GM23338 (cell line): ENCODE measurements at regions not wholly inside any gene's neighbourhood (a gene's known extent, or its start where the extent isn't known, plus 50 kb on each side); places are given as distances from the start of the nearest gene placed in this dataset.

ENCODE experiments used
- CREB1 ChIP-seq: fragments of 250-450 bp; sonication (Bioruptor Pico); IDR thresholded peaks from 2 replicates; pipeline ENCODE4 v1.5.0; 2020; ENCODE audit warnings: low read depth, mild to moderate bottlenecking, moderate library complexity
- EZH2 ChIP-seq: fragments of 200-600 bp; sonication (generic); IDR thresholded peaks from one replicate; pipeline ENCODE4 v1.8.0; 2017; ENCODE audit warnings: antibody characterized with exemption, mild to moderate bottlenecking, low read depth; ENCODE audit not compliant: unreplicated experiment
- EZH2phosphoT487 ChIP-seq: fragments of 200-600 bp; sonication (generic); IDR thresholded peaks from one replicate; pipeline ENCODE4 v1.8.1; 2018; ENCODE audit warnings: antibody characterized with exemption; ENCODE audit not compliant: unreplicated experiment
- JUNB ChIP-seq: IDR thresholded peaks from one replicate; pipeline ENCODE4 v1.6.1; 2016; ENCODE audit warnings: antibody characterized with exemption; ENCODE audit not compliant: unreplicated experiment
- NANOG ChIP-seq: IDR thresholded peaks from 2 replicates; pipeline ENCODE4 v1.6.1; 2016; ENCODE audit warnings: antibody characterized with exemption, borderline replicate concordance
- POLR2AphosphoS5 ChIP-seq: IDR thresholded peaks from 2 replicates; pipeline ENCODE4 v1.6.1; 2016; ENCODE audit warnings: antibody characterized with exemption, low read depth
- ZNF114 ChIP-seq: fragments of 250-450 bp; sonication (Bioruptor Pico); IDR thresholded peaks from 2 replicates; pipeline ENCODE4 v1.5.0; 2020; ENCODE audit warnings: mild to moderate bottlenecking, moderate library complexity
- ZNF331 ChIP-seq: fragments of 250-450 bp; sonication (Bioruptor Pico); IDR thresholded peaks from 2 replicates; pipeline ENCODE4 v1.5.0; 2020; ENCODE audit warnings: low read depth, mild to moderate bottlenecking, moderate library complexity
- TF ChIP-seq, protein P1 (sequence below), 2 experiments: fragments of 200-600 bp in 1 of 2; sonication (generic) in 1 of 2; conservative IDR thresholded peaks; 2 replicates each; pipeline versions ENCODE4 v1.5.1 to v1.6.1; 2016 to 2017; ENCODE audit warnings: antibody characterized with exemption in 2 of 2, low read depth in 2 of 2, mild to moderate bottlenecking in 2 of 2, moderate library complexity in 1 of 2
- TF ChIP-seq, protein P2 (sequence below): IDR thresholded peaks from one replicate; pipeline ENCODE4 v1.6.1; 2018; ENCODE audit warnings: antibody characterized with exemption; ENCODE audit not compliant: unreplicated experiment
- TF ChIP-seq, protein P3 (sequence below): IDR thresholded peaks from 2 replicates; pipeline ENCODE4 v1.6.1; 2016; ENCODE audit warnings: antibody characterized with exemption

DNA sequence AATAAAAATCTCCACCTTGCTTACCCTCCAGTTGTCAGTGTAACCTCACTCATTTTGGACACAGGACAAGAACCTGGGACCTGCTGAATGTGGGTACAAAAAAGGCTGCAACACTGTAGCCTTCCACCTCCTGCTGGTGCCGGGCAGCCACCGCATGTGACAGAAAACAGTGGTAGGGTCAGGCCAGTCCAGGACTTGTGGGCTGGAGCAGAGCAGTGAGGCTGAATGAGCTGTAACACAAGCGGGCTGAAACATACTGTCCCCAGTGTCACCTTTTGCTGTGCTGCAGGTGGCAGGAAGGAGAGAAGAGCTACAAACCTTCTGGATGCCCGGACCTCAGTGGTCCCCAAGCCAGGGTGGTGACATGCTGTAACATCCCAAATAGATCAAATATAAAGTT, 465.4 kb upstream of the FOXG1 start:
- TF ChIP-seq, protein P1, sequence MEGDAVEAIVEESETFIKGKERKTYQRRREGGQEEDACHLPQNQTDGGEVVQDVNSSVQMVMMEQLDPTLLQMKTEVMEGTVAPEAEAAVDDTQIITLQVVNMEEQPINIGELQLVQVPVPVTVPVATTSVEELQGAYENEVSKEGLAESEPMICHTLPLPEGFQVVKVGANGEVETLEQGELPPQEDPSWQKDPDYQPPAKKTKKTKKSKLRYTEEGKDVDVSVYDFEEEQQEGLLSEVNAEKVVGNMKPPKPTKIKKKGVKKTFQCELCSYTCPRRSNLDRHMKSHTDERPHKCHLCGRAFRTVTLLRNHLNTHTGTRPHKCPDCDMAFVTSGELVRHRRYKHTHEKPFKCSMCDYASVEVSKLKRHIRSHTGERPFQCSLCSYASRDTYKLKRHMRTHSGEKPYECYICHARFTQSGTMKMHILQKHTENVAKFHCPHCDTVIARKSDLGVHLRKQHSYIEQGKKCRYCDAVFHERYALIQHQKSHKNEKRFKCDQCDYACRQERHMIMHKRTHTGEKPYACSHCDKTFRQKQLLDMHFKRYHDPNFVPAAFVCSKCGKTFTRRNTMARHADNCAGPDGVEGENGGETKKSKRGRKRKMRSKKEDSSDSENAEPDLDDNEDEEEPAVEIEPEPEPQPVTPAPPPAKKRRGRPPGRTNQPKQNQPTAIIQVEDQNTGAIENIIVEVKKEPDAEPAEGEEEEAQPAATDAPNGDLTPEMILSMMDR (conservative IDR thresholded peaks at IDR 0.05; ENCODE audit: low read depth in 2 of 2): no peak
- TF ChIP-seq POLR2AphosphoS5 (no peak), EZH2 (no peak), JUNB (no peak), CREB1 (no peak), EZH2phosphoT487 (no peak), ZNF114 (no peak), ZNF331 (CRISPR knock-in tag) (no peak), NANOG (no peak)
- TF ChIP-seq, protein P2, sequence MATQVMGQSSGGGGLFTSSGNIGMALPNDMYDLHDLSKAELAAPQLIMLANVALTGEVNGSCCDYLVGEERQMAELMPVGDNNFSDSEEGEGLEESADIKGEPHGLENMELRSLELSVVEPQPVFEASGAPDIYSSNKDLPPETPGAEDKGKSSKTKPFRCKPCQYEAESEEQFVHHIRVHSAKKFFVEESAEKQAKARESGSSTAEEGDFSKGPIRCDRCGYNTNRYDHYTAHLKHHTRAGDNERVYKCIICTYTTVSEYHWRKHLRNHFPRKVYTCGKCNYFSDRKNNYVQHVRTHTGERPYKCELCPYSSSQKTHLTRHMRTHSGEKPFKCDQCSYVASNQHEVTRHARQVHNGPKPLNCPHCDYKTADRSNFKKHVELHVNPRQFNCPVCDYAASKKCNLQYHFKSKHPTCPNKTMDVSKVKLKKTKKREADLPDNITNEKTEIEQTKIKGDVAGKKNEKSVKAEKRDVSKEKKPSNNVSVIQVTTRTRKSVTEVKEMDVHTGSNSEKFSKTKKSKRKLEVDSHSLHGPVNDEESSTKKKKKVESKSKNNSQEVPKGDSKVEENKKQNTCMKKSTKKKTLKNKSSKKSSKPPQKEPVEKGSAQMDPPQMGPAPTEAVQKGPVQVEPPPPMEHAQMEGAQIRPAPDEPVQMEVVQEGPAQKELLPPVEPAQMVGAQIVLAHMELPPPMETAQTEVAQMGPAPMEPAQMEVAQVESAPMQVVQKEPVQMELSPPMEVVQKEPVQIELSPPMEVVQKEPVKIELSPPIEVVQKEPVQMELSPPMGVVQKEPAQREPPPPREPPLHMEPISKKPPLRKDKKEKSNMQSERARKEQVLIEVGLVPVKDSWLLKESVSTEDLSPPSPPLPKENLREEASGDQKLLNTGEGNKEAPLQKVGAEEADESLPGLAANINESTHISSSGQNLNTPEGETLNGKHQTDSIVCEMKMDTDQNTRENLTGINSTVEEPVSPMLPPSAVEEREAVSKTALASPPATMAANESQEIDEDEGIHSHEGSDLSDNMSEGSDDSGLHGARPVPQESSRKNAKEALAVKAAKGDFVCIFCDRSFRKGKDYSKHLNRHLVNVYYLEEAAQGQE: no peak
- TF ChIP-seq, protein P3, sequence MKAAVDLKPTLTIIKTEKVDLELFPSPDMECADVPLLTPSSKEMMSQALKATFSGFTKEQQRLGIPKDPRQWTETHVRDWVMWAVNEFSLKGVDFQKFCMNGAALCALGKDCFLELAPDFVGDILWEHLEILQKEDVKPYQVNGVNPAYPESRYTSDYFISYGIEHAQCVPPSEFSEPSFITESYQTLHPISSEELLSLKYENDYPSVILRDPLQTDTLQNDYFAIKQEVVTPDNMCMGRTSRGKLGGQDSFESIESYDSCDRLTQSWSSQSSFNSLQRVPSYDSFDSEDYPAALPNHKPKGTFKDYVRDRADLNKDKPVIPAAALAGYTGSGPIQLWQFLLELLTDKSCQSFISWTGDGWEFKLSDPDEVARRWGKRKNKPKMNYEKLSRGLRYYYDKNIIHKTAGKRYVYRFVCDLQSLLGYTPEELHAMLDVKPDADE: no peak
